ENCODE measurements at regions not wholly inside any gene's neighbourhood (a gene's known extent, or its start where the extent isn't known, plus 50 kb on each side); places are given as distances from the start of the nearest gene placed in this dataset.

DNA sequence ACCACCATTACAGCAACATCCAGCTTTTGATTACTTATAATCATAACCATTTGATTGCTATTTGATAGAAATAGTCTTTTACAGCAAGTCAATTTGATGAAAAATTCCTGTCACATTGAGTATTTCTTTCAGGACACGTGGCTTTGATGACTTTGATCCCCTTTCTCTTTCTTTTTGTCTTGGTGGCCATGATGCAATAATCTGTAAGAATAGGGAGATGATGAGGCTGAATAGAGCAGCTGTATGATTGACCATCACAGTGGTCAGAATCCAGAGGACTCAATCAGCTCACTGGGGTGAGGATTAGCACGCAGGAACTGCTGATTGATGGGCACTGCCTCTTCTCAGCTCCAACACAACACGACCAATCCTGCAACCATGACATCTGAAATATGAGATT is 262.7 kb downstream of the PARP8 start:
- no peaks in the 10 kb centered on the region for H3K36me3 Mint-ChIP-seq
- peaks cover 29% of the 10 kb centered on the region for H3K27me3 Mint-ChIP-seq (ENCODE audit: low read depth)
- H3K4me3 Mint-ChIP-seq, result no peak overlapping the region
- TF ChIP-seq CTCF (IDR thresholded peaks at IDR 0.05; ENCODE audit: unreplicated experiment), result no peak
- DNase-seq (ENCODE audit: low spot score in 2 of 2, unreplicated experiment in 2 of 2), result no peak
- H3K27ac Mint-ChIP-seq, result no peak overlapping the region
- no peaks in the 10 kb centered on the region for H3K4me1 Mint-ChIP-seq
- no peaks in the 10 kb centered on the region for H3K9me3 Mint-ChIP-seq

DNA sequence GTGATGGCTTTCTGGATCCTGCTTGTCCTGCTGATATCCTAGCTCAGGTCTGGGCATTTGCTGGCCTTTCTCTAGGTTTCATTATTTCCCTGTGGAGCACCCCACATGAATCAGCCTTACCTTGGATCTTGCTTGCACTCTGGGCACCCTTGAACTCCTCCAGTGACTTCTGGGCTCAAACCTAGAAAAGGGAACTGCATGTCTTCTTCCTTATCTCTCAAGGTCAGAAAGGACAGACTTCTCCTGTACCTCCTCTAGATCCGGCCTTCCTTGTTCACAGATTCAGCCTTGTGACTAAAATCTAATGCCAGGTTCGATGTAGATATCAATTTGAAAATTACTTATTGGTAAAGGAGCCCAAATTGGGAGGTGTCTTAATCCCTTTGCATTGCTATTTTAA is 267.9 kb downstream of the PARP8 start:
- H3K4me3 Mint-ChIP-seq, result no peak overlapping the region
- no peaks in the 10 kb centered on the region for H3K9me3 Mint-ChIP-seq
- DNase-seq (ENCODE audit: low spot score in 2 of 2, unreplicated experiment in 2 of 2), result no peak
- no peaks in the 10 kb centered on the region for H3K36me3 Mint-ChIP-seq
- H3K4me1 Mint-ChIP-seq, result no peaks in the 10 kb centered on the region
- H3K27me3 Mint-ChIP-seq (ENCODE audit: low read depth), result peaks cover 28% of the 10 kb centered on the region
- no peak overlapping the region for H3K27ac Mint-ChIP-seq
- TF ChIP-seq CTCF (IDR thresholded peaks at IDR 0.05; ENCODE audit: unreplicated experiment), result no peak

GRCh38 chr5:50945139-50945538 is 278.7 kb downstream of the PARP8 start:
- H3K4me1 Mint-ChIP-seq, result peaks cover 8% of the 10 kb centered on the region
- no peak overlapping the region for H3K4me3 Mint-ChIP-seq
- DNase-seq (ENCODE audit: low spot score in 2 of 2, unreplicated experiment in 2 of 2), result no peak

GRCh38 chr5:50947906-50948683 is 281.7 kb downstream of the PARP8 start:
- Mint-ChIP-seq H3K27ac (no peak overlapping the region), H3K27me3 (ENCODE audit: low read depth) (no peaks in the 10 kb centered on the region)

More at GRCh38 chr5:50945139-50945538, 278.7 kb downstream of the PARP8 start:
- Mint-ChIP-seq H3K27me3 (ENCODE audit: low read depth) (no peaks in the 10 kb centered on the region), H3K9me3 (peaks cover 41% of the 10 kb centered on the region), H3K36me3 (peaks cover 14% of the 10 kb centered on the region), H3K27ac (no peak overlapping the region)
- no peak for TF ChIP-seq CTCF (IDR thresholded peaks at IDR 0.05; ENCODE audit: unreplicated experiment)

DNA sequence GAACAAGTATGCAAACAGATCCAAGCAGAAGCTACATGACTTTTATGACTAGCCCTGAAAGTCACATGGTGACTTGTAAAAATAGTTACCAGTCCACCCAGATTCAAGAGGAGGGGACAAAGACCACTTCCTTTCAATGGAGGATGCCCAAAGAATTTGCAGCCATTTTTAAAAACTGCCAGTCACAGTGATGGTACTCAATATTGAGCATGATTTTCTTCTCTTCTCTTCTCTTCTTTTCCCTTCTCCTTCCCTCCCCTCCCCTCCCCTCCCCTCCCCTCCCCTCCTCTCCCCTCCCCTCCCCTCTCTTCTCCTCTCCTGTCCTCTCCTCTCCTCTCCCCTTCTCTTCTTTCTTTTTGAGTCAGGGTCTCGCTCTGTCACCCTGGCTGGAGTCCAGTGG is 286.9 kb downstream of the PARP8 start:
- Mint-ChIP-seq H3K4me3 (no peak overlapping the region), H3K9me3 (no peaks in the 10 kb centered on the region), H3K27me3 (ENCODE audit: low read depth) (no peaks in the 10 kb centered on the region), H3K4me1 (peaks cover 14% of the 10 kb centered on the region), H3K36me3 (no peaks in the 10 kb centered on the region), H3K27ac (no peak overlapping the region)
- no peak for DNase-seq (ENCODE audit: low spot score in 2 of 2, unreplicated experiment in 2 of 2)
- no peak for TF ChIP-seq CTCF (IDR thresholded peaks at IDR 0.05; ENCODE audit: unreplicated experiment)

More at GRCh38 chr5:50947906-50948683, 281.7 kb downstream of the PARP8 start:
- no peak for TF ChIP-seq CTCF (IDR thresholded peaks at IDR 0.05; ENCODE audit: unreplicated experiment)
- H3K4me1 Mint-ChIP-seq, result peaks cover 13% of the 10 kb centered on the region
- peak in 1 of 2 experiments; percentile 45 for DNase-seq (ENCODE audit: low spot score in 2 of 2, unreplicated experiment in 2 of 2)
- peaks cover 5% of the 10 kb centered on the region for H3K36me3 Mint-ChIP-seq
- H3K4me3 Mint-ChIP-seq, result no peak overlapping the region
- H3K9me3 Mint-ChIP-seq, result peaks cover 18% of the 10 kb centered on the region
